Keratinocyte (primary cell): ENCODE measurements at regions not wholly inside any gene's neighbourhood (a gene's known extent, or its start where the extent isn't known, plus 50 kb on each side); places are given as distances from the start of the nearest gene placed in this dataset.
"Not testable (repeated sequence)": the region's sequence is repeated elsewhere in the genome, so short reads cannot be mapped to it uniquely, and the experiment has no call there.

Experiments used
- DNase-seq: peaks from one replicate; pipeline ENCODE4 v3.0.0-alpha.2; 2011; ENCODE audit warnings: low read depth, missing footprints, low spot score
- FAIRE-seq: peaks from 2 replicates; lab custom pipeline; 2011; peaks lifted over from hg19 to GRCh38; lab: Jason Lieb, UNC
- H2AFZ ChIP-seq: 2 replicates; pipeline ENCODE4 v1.6.0; 2012; ENCODE audit warnings: low read length, control low read depth, inconsistent platforms; ENCODE audit not compliant: control insufficient read depth
- H3K27ac ChIP-seq: 2 replicates; pipeline ENCODE4 v1.5.1; 2011; ENCODE audit warnings: low read length; ENCODE audit not compliant: control insufficient read depth, insufficient read depth
- H3K27me3 ChIP-seq: 3 replicates; pipeline ENCODE4 v1.6.0; 2011; ENCODE audit warnings: low read length; ENCODE audit not compliant: control insufficient read depth, insufficient read depth; ENCODE audit errors: extremely low read depth
- H3K36me3 ChIP-seq, 2 experiments: 2 replicates in 1 of 2; 3 replicates in 1 of 2; pipeline ENCODE4 v1.5.1; 2011; ENCODE audit warnings: low read length in 2 of 2, mild to moderate bottlenecking in 1 of 2; ENCODE audit not compliant: control insufficient read depth in 2 of 2, insufficient read depth in 2 of 2; ENCODE audit errors: extremely low read depth in 1 of 2
- H3K4me1 ChIP-seq: 3 replicates; pipeline ENCODE4 v1.5.1; 2011; ENCODE audit warnings: low read length; ENCODE audit not compliant: control insufficient read depth, insufficient read depth; ENCODE audit errors: extremely low read depth
- H3K4me2 ChIP-seq: 3 replicates; pipeline ENCODE4 v1.6.0; 2011; ENCODE audit warnings: low read depth, low read length; ENCODE audit not compliant: control insufficient read depth, insufficient read depth; ENCODE audit errors: extremely low read depth
- H3K4me3 ChIP-seq, 3 experiments: fragments of 200-600 bp in 1 of 3; sonication (generic) in 1 of 3; 2 replicates in 2 of 3; 3 replicates in 1 of 3; pipeline ENCODE4 v1.5.1; 2011 to 2016; ENCODE audit warnings: low read length in 3 of 3, mild to moderate bottlenecking in 3 of 3, control low read depth in 2 of 3, inconsistent platforms in 1 of 3, low read depth in 1 of 3, mixed read lengths in 1 of 3, mixed run types in 1 of 3, moderate library complexity in 1 of 3; ENCODE audit not compliant: control insufficient read depth in 2 of 3, insufficient read depth in 2 of 3; ENCODE audit errors: extremely low read depth in 1 of 3
- H3K79me2 ChIP-seq: 2 replicates; pipeline ENCODE4 v1.6.0; 2012; ENCODE audit warnings: low read length; ENCODE audit not compliant: control insufficient read depth, insufficient read depth
- H3K9ac ChIP-seq: 3 replicates; pipeline ENCODE4 v1.6.0; 2011; ENCODE audit warnings: low read length; ENCODE audit not compliant: control insufficient read depth, insufficient read depth; ENCODE audit errors: extremely low read depth
- H3K9me1 ChIP-seq: 3 replicates; pipeline ENCODE4 v1.6.0; 2011; ENCODE audit warnings: low read length; ENCODE audit not compliant: control insufficient read depth, insufficient read depth; ENCODE audit errors: extremely low read depth
- H3K9me3 ChIP-seq: 2 replicates; pipeline ENCODE4 v1.5.1; 2012; ENCODE audit warnings: low read depth, low read length; ENCODE audit not compliant: control insufficient read depth
- H4K20me1 ChIP-seq: 3 replicates; pipeline ENCODE4 v1.6.0; 2011; ENCODE audit warnings: low read length; ENCODE audit not compliant: control insufficient read depth, insufficient read depth; ENCODE audit errors: extremely low read depth
- EZH2 ChIP-seq: IDR thresholded peaks from one replicate; pipeline ENCODE4 v1.6.1; 2012; ENCODE audit warnings: inconsistent platforms, mild to moderate bottlenecking, low read length, moderate library complexity
- dilution Hi-C: fragments of 300-500 bp; cut with MboI; formaldehyde crosslinking; loops from one replicate; pipeline ENCODE4 v1.7.0; 2020; ENCODE audit warnings: low sequenced_read_pairs; ENCODE audit not compliant: extremely low pct_ligation_motif_present
- TF ChIP-seq, protein P1 (sequence below), 3 experiments: IDR thresholded peaks in 1 of 3; conservative IDR thresholded peaks in 1 of 3; optimal IDR thresholded peaks in 1 of 3; 2 replicates in 2 of 3; 3 replicates in 1 of 3; pipeline versions ENCODE3 to v1.5.1; 2011; ENCODE audit warnings: low read length in 3 of 3, mild to moderate bottlenecking in 3 of 3, moderate library complexity in 2 of 3, control low read depth in 1 of 3, inconsistent platforms in 1 of 3; ENCODE audit not compliant: insufficient read depth in 2 of 3; ENCODE audit errors: extremely low read depth in 1 of 3

GRCh38 chrX:87425618-87426017 lies 92.0 kb upstream of the KLHL4 start:
- no peaks in the 10 kb centered on the region for H3K27me3 ChIP-seq
- H2AFZ ChIP-seq: no peak overlapping the region
- no peaks in the 10 kb centered on the region for H3K9me3 ChIP-seq
- no peaks in the 10 kb centered on the region for H3K4me1 ChIP-seq
- H3K27ac ChIP-seq: no peak overlapping the region
- H4K20me1 ChIP-seq: no peaks in the 10 kb centered on the region
- H3K36me3 ChIP-seq: no peaks in the 10 kb centered on the region
- dilution Hi-C loops: no loop called here
- no peak for DNase-seq
- no peaks in the 10 kb centered on the region for H3K79me2 ChIP-seq
- no peak for TF ChIP-seq EZH2
- TF ChIP-seq, protein P1, sequence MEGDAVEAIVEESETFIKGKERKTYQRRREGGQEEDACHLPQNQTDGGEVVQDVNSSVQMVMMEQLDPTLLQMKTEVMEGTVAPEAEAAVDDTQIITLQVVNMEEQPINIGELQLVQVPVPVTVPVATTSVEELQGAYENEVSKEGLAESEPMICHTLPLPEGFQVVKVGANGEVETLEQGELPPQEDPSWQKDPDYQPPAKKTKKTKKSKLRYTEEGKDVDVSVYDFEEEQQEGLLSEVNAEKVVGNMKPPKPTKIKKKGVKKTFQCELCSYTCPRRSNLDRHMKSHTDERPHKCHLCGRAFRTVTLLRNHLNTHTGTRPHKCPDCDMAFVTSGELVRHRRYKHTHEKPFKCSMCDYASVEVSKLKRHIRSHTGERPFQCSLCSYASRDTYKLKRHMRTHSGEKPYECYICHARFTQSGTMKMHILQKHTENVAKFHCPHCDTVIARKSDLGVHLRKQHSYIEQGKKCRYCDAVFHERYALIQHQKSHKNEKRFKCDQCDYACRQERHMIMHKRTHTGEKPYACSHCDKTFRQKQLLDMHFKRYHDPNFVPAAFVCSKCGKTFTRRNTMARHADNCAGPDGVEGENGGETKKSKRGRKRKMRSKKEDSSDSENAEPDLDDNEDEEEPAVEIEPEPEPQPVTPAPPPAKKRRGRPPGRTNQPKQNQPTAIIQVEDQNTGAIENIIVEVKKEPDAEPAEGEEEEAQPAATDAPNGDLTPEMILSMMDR (optimal IDR thresholded peaks at IDR 0.05 in 1 of 3, IDR thresholded peaks at IDR 0.05 in 1 of 3, conservative IDR thresholded peaks at IDR 0.05 in 1 of 3; ENCODE audit: extremely low read depth in 1 of 3, insufficient read depth in 2 of 3, low read length in 3 of 3): no peak
- no peaks in the 10 kb centered on the region for H3K9me1 ChIP-seq
- FAIRE-seq: no peak
- H3K4me3 ChIP-seq: no peak overlapping the region
- no peak overlapping the region for H3K9ac ChIP-seq
- H3K4me2 ChIP-seq: no peak overlapping the region

GRCh38 chrX:87434618-87435017 lies 83.0 kb upstream of the KLHL4 start:
- H3K9me3 ChIP-seq: no peaks in the 10 kb centered on the region

GRCh38 chrX:87448613-87449012 lies 69.0 kb upstream of the KLHL4 start:
- DNase-seq, dilution Hi-C loops: not testable (repeated sequence)

More at GRCh38 chrX:87434618-87435017, 83.0 kb upstream of the KLHL4 start:
- dilution Hi-C loops: no loop called here
- Histone ChIP-seq H3K27me3 (no peaks in the 10 kb centered on the region), H3K79me2 (no peaks in the 10 kb centered on the region), H3K4me1 (no peaks in the 10 kb centered on the region), H3K9me1 (no peaks in the 10 kb centered on the region), H3K27ac (no peak overlapping the region), H4K20me1 (no peaks in the 10 kb centered on the region), H3K9ac (no peak overlapping the region), H3K4me3 (no peak overlapping the region), H2AFZ (no peak overlapping the region), H3K4me2 (no peak overlapping the region), H3K36me3 (no peaks in the 10 kb centered on the region)
- TF ChIP-seq, protein P1 (optimal IDR thresholded peaks at IDR 0.05 in 1 of 3, IDR thresholded peaks at IDR 0.05 in 1 of 3, conservative IDR thresholded peaks at IDR 0.05 in 1 of 3; ENCODE audit: extremely low read depth in 1 of 3, insufficient read depth in 2 of 3, low read length in 3 of 3): no peak
- TF ChIP-seq EZH2: no peak
- DNase-seq (no peak), FAIRE-seq (no peak)

GRCh38 chrX:87465757-87466156 lies 51.8 kb upstream of the KLHL4 start:
- H3K27me3 ChIP-seq, H3K4me1 ChIP-seq, H3K9ac ChIP-seq, H3K79me2 ChIP-seq, H3K36me3 ChIP-seq, DNase-seq, H3K4me2 ChIP-seq, H3K9me1 ChIP-seq, H4K20me1 ChIP-seq, H3K4me3 ChIP-seq, FAIRE-seq, dilution Hi-C loops, H3K9me3 ChIP-seq, H2AFZ ChIP-seq, H3K27ac ChIP-seq: not testable (repeated sequence)

More at GRCh38 chrX:87448613-87449012, 69.0 kb upstream of the KLHL4 start:
- not testable (repeated sequence) for H3K27ac ChIP-seq, H3K4me3 ChIP-seq, H4K20me1 ChIP-seq, H3K9me3 ChIP-seq, H3K9me1 ChIP-seq, H3K79me2 ChIP-seq, H3K4me1 ChIP-seq, H3K9ac ChIP-seq, H3K27me3 ChIP-seq, FAIRE-seq, H3K36me3 ChIP-seq, H2AFZ ChIP-seq, H3K4me2 ChIP-seq
